ENCODE measurements at regions not wholly inside any gene's neighbourhood (a gene's known extent, or its start where the extent isn't known, plus 50 kb on each side); places are given as distances from the start of the nearest gene placed in this dataset.
"Not testable (repeated sequence)": the region's sequence is repeated elsewhere in the genome, so short reads cannot be mapped to it uniquely, and the experiment has no call there.

DNA sequence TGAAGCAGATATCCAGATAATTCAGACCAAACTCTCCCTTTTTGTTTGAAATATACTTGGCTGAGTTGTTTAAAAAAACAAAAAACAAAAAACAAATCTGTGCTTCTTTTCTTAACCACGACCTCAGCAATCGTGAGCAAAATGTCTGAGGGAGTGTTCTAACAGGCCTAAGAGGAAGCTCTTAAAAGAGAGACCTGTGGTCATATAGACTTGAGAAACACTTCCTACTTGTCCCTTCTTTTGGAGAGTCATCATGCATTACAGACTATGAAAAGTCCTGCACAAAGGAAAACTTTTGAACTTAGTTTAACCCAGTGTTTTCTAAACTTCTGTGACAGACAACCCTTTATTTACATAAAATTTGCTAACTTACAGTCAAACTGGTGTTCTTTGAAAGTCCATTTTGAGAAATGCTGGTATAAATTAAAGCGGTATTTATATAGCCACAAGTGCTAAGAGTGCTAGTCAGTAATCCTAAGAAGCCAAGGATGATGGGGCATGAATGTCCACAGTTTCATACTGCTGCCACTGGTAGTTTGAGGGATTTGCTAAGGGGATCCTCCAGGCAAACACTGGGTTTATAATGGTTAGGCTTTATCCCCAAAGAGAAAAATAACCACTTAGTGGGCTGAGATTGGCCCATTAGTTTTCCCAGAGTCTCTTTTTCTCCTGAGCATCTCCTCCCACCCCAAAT, 199.8 kb downstream of the LRRC70 start:
- Histone ChIP-seq H3K9me3 (ENCODE audit: control insufficient read depth, insufficient read depth, low read length) (no peaks in the 10 kb centered on the region), H3K27me3 (ENCODE audit: control insufficient read depth, insufficient read depth, low read length) (no peaks in the 10 kb centered on the region), H3K4me1 (ENCODE audit: control insufficient read depth, insufficient read depth, low read length) (peaks cover 3% of the 10 kb centered on the region), H3K36me3 (ENCODE audit: control insufficient read depth, insufficient read depth, low read length) (no peaks in the 10 kb centered on the region), H3K27ac (ENCODE audit: low read length) (no peak overlapping the region), H3K4me3 (ENCODE audit: low read length) (no peak overlapping the region)
- H3K27me3 Mint-ChIP-seq (ENCODE audit: low read depth in 2 of 2): no peaks in the 10 kb centered on the region
- no peak overlapping the region for H3K27ac Mint-ChIP-seq
- TF ChIP-seq, protein P1, sequence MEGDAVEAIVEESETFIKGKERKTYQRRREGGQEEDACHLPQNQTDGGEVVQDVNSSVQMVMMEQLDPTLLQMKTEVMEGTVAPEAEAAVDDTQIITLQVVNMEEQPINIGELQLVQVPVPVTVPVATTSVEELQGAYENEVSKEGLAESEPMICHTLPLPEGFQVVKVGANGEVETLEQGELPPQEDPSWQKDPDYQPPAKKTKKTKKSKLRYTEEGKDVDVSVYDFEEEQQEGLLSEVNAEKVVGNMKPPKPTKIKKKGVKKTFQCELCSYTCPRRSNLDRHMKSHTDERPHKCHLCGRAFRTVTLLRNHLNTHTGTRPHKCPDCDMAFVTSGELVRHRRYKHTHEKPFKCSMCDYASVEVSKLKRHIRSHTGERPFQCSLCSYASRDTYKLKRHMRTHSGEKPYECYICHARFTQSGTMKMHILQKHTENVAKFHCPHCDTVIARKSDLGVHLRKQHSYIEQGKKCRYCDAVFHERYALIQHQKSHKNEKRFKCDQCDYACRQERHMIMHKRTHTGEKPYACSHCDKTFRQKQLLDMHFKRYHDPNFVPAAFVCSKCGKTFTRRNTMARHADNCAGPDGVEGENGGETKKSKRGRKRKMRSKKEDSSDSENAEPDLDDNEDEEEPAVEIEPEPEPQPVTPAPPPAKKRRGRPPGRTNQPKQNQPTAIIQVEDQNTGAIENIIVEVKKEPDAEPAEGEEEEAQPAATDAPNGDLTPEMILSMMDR (IDR thresholded peaks at IDR 0.05): no peak
- no peaks in the 10 kb centered on the region for H3K9me3 Mint-ChIP-seq
- H3K4me1 Mint-ChIP-seq: no peaks in the 10 kb centered on the region
- intact Hi-C loops (cut with micrococcal nuclease): loop anchor here (1.0 kb wide), 2 partner anchors 318 to 335 kb away; no protein-coding TSS in a partner anchor
- H3K36me3 Mint-ChIP-seq: no peaks in the 10 kb centered on the region
- no peak for DNase-seq
- WGBS (ENCODE audit: insufficient coverage): 41% methylated on average over 3 of the region's 3 CpGs
- H3K4me3 Mint-ChIP-seq: no peak overlapping the region
- ATAC-seq: no peak

DNA sequence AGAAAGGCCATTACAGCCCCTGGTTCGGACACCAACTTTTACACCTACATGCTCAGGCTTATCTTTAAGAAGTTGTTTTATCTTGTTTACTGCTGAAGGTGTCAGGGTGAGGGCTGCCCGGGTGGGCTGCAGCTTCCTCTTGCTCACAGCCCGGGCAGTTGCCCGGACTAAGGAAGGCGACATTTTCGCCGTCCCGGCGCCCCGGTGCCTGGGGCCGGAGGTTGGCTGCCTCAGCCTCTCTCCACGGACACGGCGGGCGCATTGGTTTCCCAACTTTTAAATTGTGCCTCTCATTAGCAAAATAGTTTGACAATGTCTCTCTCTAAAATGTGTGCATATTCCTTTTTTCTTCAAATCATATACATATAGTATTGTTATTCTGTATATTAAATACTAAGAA, 198.5 kb downstream of the LRRC70 start:
- H3K4me3 ChIP-seq (ENCODE audit: low read length); intact Hi-C loops (cut with micrococcal nuclease); H3K27ac ChIP-seq (ENCODE audit: low read length); H3K4me1 Mint-ChIP-seq; H3K4me1 ChIP-seq (ENCODE audit: control insufficient read depth, insufficient read depth, low read length); H3K36me3 Mint-ChIP-seq; H3K27ac Mint-ChIP-seq; DNase-seq; H3K4me3 Mint-ChIP-seq; ATAC-seq; H3K27me3 ChIP-seq (ENCODE audit: control insufficient read depth, insufficient read depth, low read length); H3K36me3 ChIP-seq (ENCODE audit: control insufficient read depth, insufficient read depth, low read length); H3K27me3 Mint-ChIP-seq (ENCODE audit: low read depth in 2 of 2); H3K9me3 ChIP-seq (ENCODE audit: control insufficient read depth, insufficient read depth, low read length); H3K9me3 Mint-ChIP-seq: not testable (repeated sequence)
- 97% methylated on average over 14 of the region's 15 CpGs for WGBS (ENCODE audit: insufficient coverage)

DNA sequence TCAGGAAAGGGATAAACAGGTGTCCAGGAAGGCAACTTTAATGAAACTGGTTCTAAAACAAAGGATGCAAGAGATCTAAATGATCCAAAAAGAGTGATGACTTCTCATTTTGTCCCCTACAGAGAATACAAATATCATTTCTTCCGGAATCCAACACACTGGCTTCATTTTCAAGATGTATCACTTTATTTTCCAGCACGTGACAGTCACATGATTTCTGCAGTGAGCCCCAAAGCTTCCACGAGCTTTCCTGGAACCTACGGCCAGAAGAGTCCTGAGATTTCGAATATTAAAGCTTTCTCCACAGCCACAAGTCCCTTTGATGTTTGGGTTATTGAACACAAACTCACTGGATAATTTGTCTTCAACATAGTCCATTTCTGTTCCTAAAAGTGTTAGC, 198.0 kb downstream of the LRRC70 start:
- H3K36me3 Mint-ChIP-seq; H3K4me3 Mint-ChIP-seq; H3K9me3 Mint-ChIP-seq; H3K36me3 ChIP-seq (ENCODE audit: control insufficient read depth, insufficient read depth, low read length); H3K9me3 ChIP-seq (ENCODE audit: control insufficient read depth, insufficient read depth, low read length); H3K27me3 ChIP-seq (ENCODE audit: control insufficient read depth, insufficient read depth, low read length); DNase-seq; ATAC-seq; H3K27ac ChIP-seq (ENCODE audit: low read length); H3K4me1 ChIP-seq (ENCODE audit: control insufficient read depth, insufficient read depth, low read length); H3K4me3 ChIP-seq (ENCODE audit: low read length); H3K27ac Mint-ChIP-seq; intact Hi-C loops (cut with micrococcal nuclease); H3K27me3 Mint-ChIP-seq (ENCODE audit: low read depth in 2 of 2); H3K4me1 Mint-ChIP-seq: not testable (repeated sequence)
- WGBS (ENCODE audit: insufficient coverage): 100% methylated on average over 1 of the region's 5 CpGs

DNA sequence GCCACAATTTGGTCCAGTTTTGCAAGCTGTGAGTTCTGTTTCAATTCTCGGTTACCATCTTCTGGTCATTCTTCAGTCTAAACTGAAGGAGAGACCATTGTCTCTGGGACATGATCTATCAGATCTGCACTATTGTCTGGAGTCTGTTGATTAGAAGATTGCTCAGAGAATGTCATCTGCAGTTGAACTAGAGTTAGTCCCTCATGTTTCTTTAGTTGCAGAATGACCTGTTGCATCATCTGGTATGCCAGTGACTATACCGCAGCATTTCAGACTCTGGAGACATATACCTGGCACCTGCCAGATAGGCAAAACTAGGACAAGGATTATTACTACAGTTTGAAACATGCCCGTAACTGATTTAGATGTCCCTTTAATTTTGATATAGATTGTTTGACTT, 194.8 kb downstream of the LRRC70 start:
- H3K27me3 ChIP-seq (ENCODE audit: control insufficient read depth, insufficient read depth, low read length): no peaks in the 10 kb centered on the region
- no peak overlapping the region for H3K27ac Mint-ChIP-seq
- no peaks in the 10 kb centered on the region for H3K36me3 ChIP-seq (ENCODE audit: control insufficient read depth, insufficient read depth, low read length)
- no peak for ATAC-seq
- H3K27ac ChIP-seq (ENCODE audit: low read length): no peak overlapping the region
- no peaks in the 10 kb centered on the region for H3K36me3 Mint-ChIP-seq
- intact Hi-C loops (cut with micrococcal nuclease): no loop called here
- no peaks in the 10 kb centered on the region for H3K9me3 ChIP-seq (ENCODE audit: control insufficient read depth, insufficient read depth, low read length)
- 98% methylated on average over 3 of the region's 3 CpGs for WGBS (ENCODE audit: insufficient coverage)
- H3K4me1 ChIP-seq (ENCODE audit: control insufficient read depth, insufficient read depth, low read length): no peaks in the 10 kb centered on the region
- TF ChIP-seq, protein P1 (IDR thresholded peaks at IDR 0.05): no peak
- peaks cover 0 to 17% of the 10 kb centered on the region in 2 donors for H3K27me3 Mint-ChIP-seq (ENCODE audit: low read depth in 2 of 2)
- no peak overlapping the region for H3K4me3 Mint-ChIP-seq
- H3K9me3 Mint-ChIP-seq: no peaks in the 10 kb centered on the region
- H3K4me1 Mint-ChIP-seq: no peaks in the 10 kb centered on the region
- DNase-seq: no peak
- no peak overlapping the region for H3K4me3 ChIP-seq (ENCODE audit: low read length)
